Trophoblast cell (in vitro differentiated cells and primary cell): ENCODE measurements at regions not wholly inside any gene's neighbourhood (a gene's known extent, or its start where the extent isn't known, plus 50 kb on each side); places are given as distances from the start of the nearest gene placed in this dataset.

Source experiments
- DNase-seq, 2 donors: peaks; one replicate each; pipeline ENCODE4 v3.0.0-alpha.2; 2016
- H2AFZ ChIP-seq: 2 replicates; pipeline ENCODE4 v1.6.1; 2013; ENCODE audit warnings: low read length, moderate library complexity, mild to moderate bottlenecking; ENCODE audit not compliant: insufficient read depth, poor library complexity
- H2AK5ac ChIP-seq: 2 replicates; pipeline ENCODE4 v1.6.1; 2013; ENCODE audit warnings: mild to moderate bottlenecking, low read length
- H2BK120ac ChIP-seq: 2 replicates; pipeline ENCODE4 v1.6.1; 2013; ENCODE audit warnings: low read length, mild to moderate bottlenecking, moderate library complexity; ENCODE audit not compliant: insufficient read depth, poor library complexity
- H2BK12ac ChIP-seq: 2 replicates; pipeline ENCODE4 v1.6.1; 2013; ENCODE audit warnings: mild to moderate bottlenecking, low read length, moderate library complexity
- H2BK5ac ChIP-seq: 2 replicates; pipeline ENCODE4 v1.6.1; 2013; ENCODE audit warnings: low read length, low read depth, moderate library complexity, mild to moderate bottlenecking; ENCODE audit not compliant: poor library complexity
- H3K14ac ChIP-seq: 2 replicates; pipeline ENCODE4 v1.6.1; 2013; ENCODE audit warnings: mild to moderate bottlenecking, low read length
- H3K18ac ChIP-seq: 2 replicates; pipeline ENCODE4 v1.6.1; 2013; ENCODE audit warnings: mild to moderate bottlenecking, low read length
- H3K23ac ChIP-seq: 2 replicates; pipeline ENCODE4 v1.6.1; 2013; ENCODE audit warnings: low read length
- H3K27ac ChIP-seq: 2 replicates; pipeline ENCODE4 v1.5.1; 2013; ENCODE audit warnings: low read depth, mild to moderate bottlenecking, inconsistent platforms, low read length, moderate library complexity
- H3K27me3 ChIP-seq: 2 replicates; pipeline ENCODE4 v1.6.1; 2013; ENCODE audit warnings: inconsistent platforms, mild to moderate bottlenecking, low read length, moderate library complexity; ENCODE audit not compliant: insufficient read depth
- H3K36me3 ChIP-seq, 2 experiments: 1 replicate in 1 of 2; 2 replicates in 1 of 2; pipeline ENCODE4 v1.6.1; 2013; ENCODE audit warnings: low read length in 2 of 2, mild to moderate bottlenecking in 2 of 2, moderate library complexity in 1 of 2; ENCODE audit not compliant: insufficient read depth in 2 of 2, control insufficient read depth in 1 of 2
- H3K4ac ChIP-seq: 2 replicates; pipeline ENCODE4 v1.6.1; 2013; ENCODE audit warnings: low read depth, mild to moderate bottlenecking, low read length, moderate library complexity
- H3K4me1 ChIP-seq, 2 experiments: 1 replicate in 1 of 2; 2 replicates in 1 of 2; pipeline ENCODE4 v1.6.1; 2013; ENCODE audit warnings: low read length in 2 of 2, mild to moderate bottlenecking in 2 of 2, moderate library complexity in 1 of 2; ENCODE audit not compliant: insufficient read depth in 2 of 2, control insufficient read depth in 1 of 2
- H3K4me2 ChIP-seq: 2 replicates; pipeline ENCODE4 v1.6.1; 2013; ENCODE audit warnings: inconsistent platforms, mild to moderate bottlenecking, low read length, moderate library complexity
- H3K4me3 ChIP-seq: 2 replicates; pipeline ENCODE4 v1.5.1; 2013; ENCODE audit warnings: mild to moderate bottlenecking, low read depth, low read length, inconsistent platforms
- H3K79me1 ChIP-seq: one replicate; pipeline ENCODE4 v1.6.1; 2013; ENCODE audit warnings: low read length
- H3K79me2 ChIP-seq: 2 replicates; pipeline ENCODE4 v1.6.1; 2013; ENCODE audit warnings: low read length, mild to moderate bottlenecking; ENCODE audit not compliant: control insufficient read depth, insufficient read depth, poor library complexity
- H3K9ac ChIP-seq: 2 replicates; pipeline ENCODE4 v1.6.1; 2013; ENCODE audit warnings: mild to moderate bottlenecking, low read length
- H3K9me3 ChIP-seq: 2 replicates; pipeline ENCODE4 v1.6.1; 2013; ENCODE audit warnings: low read depth, mild to moderate bottlenecking, control low read depth, inconsistent platforms, low read length; ENCODE audit not compliant: insufficient read depth
- H4K12ac ChIP-seq: 2 replicates; pipeline ENCODE4 v1.6.1; 2013; ENCODE audit warnings: low read depth, mild to moderate bottlenecking, low read length, moderate library complexity
- H4K8ac ChIP-seq: 2 replicates; pipeline ENCODE4 v1.6.1; 2013; ENCODE audit warnings: low read depth, mild to moderate bottlenecking, low read length, moderate library complexity
- H4K91ac ChIP-seq: one replicate; pipeline ENCODE4 v1.6.1; 2013; ENCODE audit warnings: low read depth, mild to moderate bottlenecking, low read length, moderate library complexity
- WGBS: extraction: QIAGEN DNeasy Blood & Tissue Kit; methylation state at CpG from one replicate; pipeline ENCODE4 v1.1.7; 2013; ENCODE audit warnings: missing lambda C conversion rate; ENCODE audit not compliant: insufficient read length, insufficient coverage; ENCODE audit errors: extremely low coverage; 5-methylcytosine and 5-hydroxymethylcytosine counted together

- Histone ChIP-seq H2AK5ac (no peak overlapping the region), H2AFZ (no peak overlapping the region), H3K9me3 (no peaks in the 10 kb centered on the region), H3K4me1 (no peaks in the 10 kb centered on the region), H4K8ac (no peak overlapping the region), H3K4ac (no peak overlapping the region), H3K27ac (no peak overlapping the region), H3K79me1 (no peaks in the 10 kb centered on the region), H3K23ac (no peak overlapping the region), H3K18ac (no peak overlapping the region), H3K14ac (no peak overlapping the region), H3K36me3 (peaks cover 0 to 2% of the 10 kb centered on the region in 2 experiments), H2BK120ac (no peak overlapping the region), H3K27me3 (no peaks in the 10 kb centered on the region), H3K9ac (no peak overlapping the region), H4K91ac (no peak overlapping the region), H2BK12ac (no peak overlapping the region), H2BK5ac (no peak overlapping the region), H3K4me3 (no peak overlapping the region), H4K12ac (no peak overlapping the region), H3K79me2 (no peaks in the 10 kb centered on the region), H3K4me2 (no peak overlapping the region)
- DNase-seq = no peak
- no CpG with 5 or more reads among the region's 5 CpGs for WGBS
Observed at GRCh38 chr3:124097362-124098131, 105.6 kb upstream of the ROPN1 start.

DNA sequence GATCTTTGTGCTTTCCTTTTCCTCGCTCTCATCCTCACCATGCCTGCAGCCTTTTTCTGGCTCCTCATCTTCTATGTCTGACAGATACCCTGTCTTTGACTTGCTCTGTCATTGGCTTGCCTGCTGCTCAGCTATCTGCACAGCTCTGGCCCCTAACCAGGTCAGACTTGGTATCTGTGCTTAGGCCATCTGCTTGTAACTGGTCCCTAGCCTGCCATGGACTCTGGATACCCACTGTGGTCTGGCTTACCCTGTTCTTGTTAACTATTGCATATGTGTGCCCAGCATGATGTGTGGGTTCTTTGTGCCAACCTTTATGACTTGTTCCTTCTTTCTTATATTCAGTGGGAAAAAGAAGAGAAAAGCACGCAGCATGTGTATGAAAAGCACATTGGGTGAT is 109.7 kb upstream of the ROPN1 start:
- no peak overlapping the region for H4K12ac ChIP-seq
- H2BK12ac ChIP-seq = no peak overlapping the region
- no peak overlapping the region for H3K4me3 ChIP-seq
- H3K79me1 ChIP-seq = no peaks in the 10 kb centered on the region
- H3K18ac ChIP-seq = no peak overlapping the region
- no peak overlapping the region for H3K4me2 ChIP-seq
- H3K9ac ChIP-seq = no peak overlapping the region
- no CpG with 5 or more reads among the region's 2 CpGs for WGBS
- no peaks in the 10 kb centered on the region for H3K36me3 ChIP-seq
- H2AFZ ChIP-seq = no peak overlapping the region
- no peak overlapping the region for H2AK5ac ChIP-seq
- H3K27me3 ChIP-seq = no peaks in the 10 kb centered on the region
- no peak overlapping the region for H3K4ac ChIP-seq
- H2BK5ac ChIP-seq = no peak overlapping the region
- no peak overlapping the region for H3K14ac ChIP-seq
- H2BK120ac ChIP-seq = no peak overlapping the region
- no peak overlapping the region for H4K91ac ChIP-seq
- no peaks in the 10 kb centered on the region for H3K79me2 ChIP-seq
- H3K9me3 ChIP-seq = peaks cover 2% of the 10 kb centered on the region
- no peak overlapping the region for H4K8ac ChIP-seq
- no peak overlapping the region for H3K27ac ChIP-seq
- no peaks in the 10 kb centered on the region for H3K4me1 ChIP-seq
- no peak overlapping the region for H3K23ac ChIP-seq
- DNase-seq = no peak

DNA sequence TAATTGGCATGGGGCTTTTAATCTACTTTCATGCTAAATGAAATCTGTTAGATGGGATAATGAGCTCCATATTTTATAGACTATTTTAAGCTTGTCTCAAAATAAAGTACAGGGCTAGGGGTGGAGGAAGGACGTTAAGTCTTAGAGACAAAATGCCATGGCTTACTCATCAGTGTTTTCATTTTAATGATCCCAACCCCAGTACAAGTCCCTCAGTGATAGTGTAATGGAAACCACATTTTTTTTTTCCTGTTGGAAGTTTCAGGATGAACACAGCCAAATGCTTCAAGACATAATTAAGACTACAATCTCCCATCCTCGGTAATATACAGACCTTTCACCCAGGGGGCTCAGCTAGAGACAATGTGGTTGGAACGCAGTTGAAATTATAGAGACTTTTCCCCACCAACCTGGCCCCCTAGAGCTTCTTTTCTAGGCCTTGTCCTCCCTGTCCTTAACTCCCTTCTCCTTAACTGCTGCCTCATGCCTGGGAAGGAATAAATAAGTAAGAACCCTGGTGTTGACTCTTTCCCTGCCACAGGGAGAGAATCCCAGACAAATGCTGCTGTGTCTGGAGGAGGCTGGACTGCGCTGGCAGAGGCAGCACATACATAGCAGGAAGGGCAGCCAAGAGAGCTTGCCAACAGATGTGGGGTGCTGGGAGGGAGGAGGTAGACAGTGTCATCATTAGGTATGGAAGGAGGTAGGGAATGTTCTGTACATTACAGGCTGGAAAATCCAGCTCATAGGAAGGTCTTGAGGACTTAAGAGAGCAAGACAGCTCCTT is 115.4 kb upstream of the ROPN1 start:
- Histone ChIP-seq H3K23ac (no peak overlapping the region), H2AFZ (no peak overlapping the region), H2BK5ac (no peak overlapping the region), H3K9me3 (peaks cover 2% of the 10 kb centered on the region), H3K4me3 (no peak overlapping the region), H3K79me1 (no peaks in the 10 kb centered on the region), H3K4me2 (no peak overlapping the region), H3K18ac (no peak overlapping the region), H3K4me1 (no peaks in the 10 kb centered on the region), H4K8ac (no peak overlapping the region), H4K91ac (no peak overlapping the region), H3K9ac (no peak overlapping the region), H2BK12ac (no peak overlapping the region), H3K79me2 (no peaks in the 10 kb centered on the region), H3K27me3 (no peaks in the 10 kb centered on the region), H3K14ac (no peak overlapping the region), H2AK5ac (no peak overlapping the region), H2BK120ac (no peak overlapping the region), H3K27ac (no peak overlapping the region), H3K4ac (no peak overlapping the region), H4K12ac (no peak overlapping the region), H3K36me3 (no peaks in the 10 kb centered on the region)
- DNase-seq = no peak
- no CpG with 5 or more reads among the region's 4 CpGs for WGBS

DNA sequence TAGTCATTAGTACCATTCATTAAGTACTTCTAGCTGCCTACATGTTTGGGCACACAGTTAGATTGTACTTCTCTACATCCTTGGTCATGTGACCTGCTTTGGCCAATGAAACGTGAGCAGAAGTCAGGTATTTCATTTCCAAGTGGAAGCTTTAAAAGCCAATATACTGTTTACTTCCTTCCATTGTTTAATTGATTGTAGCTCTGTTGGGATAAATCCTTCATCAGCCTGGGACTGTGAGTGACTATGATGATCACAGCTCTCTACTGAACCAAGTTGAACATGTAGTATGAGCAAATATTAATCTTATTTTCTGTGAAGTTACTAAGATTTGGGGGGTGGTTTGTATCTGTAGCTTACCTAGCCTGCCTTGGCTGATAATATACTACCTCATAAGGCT is 116.5 kb upstream of the ROPN1 start:
- H3K27ac ChIP-seq = no peak overlapping the region
- no peak overlapping the region for H2BK120ac ChIP-seq
- H4K91ac ChIP-seq = no peak overlapping the region
- no peak overlapping the region for H2AK5ac ChIP-seq
- no peak overlapping the region for H2AFZ ChIP-seq
- H4K8ac ChIP-seq = no peak overlapping the region
- WGBS = no CpG with 5 or more reads among the region's 1 CpG
- no peaks in the 10 kb centered on the region for H3K36me3 ChIP-seq
- no peak overlapping the region for H2BK5ac ChIP-seq
- no peak overlapping the region for H3K4me3 ChIP-seq
- no peaks in the 10 kb centered on the region for H3K4me1 ChIP-seq
- H3K79me2 ChIP-seq = no peaks in the 10 kb centered on the region
- no peak overlapping the region for H3K4ac ChIP-seq
- no peak overlapping the region for H4K12ac ChIP-seq
- no peaks in the 10 kb centered on the region for H3K9me3 ChIP-seq
- no peaks in the 10 kb centered on the region for H3K79me1 ChIP-seq
- H3K4me2 ChIP-seq = no peak overlapping the region
- H3K23ac ChIP-seq = no peak overlapping the region
- no peak overlapping the region for H3K9ac ChIP-seq
- no peak overlapping the region for H3K14ac ChIP-seq
- no peak for DNase-seq
- no peaks in the 10 kb centered on the region for H3K27me3 ChIP-seq
- H2BK12ac ChIP-seq = no peak overlapping the region
- H3K18ac ChIP-seq = no peak overlapping the region
